A673 (cell line): ENCODE measurements at regions not wholly inside any gene's neighbourhood (a gene's known extent, or its start where the extent isn't known, plus 50 kb on each side); places are given as distances from the start of the nearest gene placed in this dataset.

Source experiments
- CTCF ChIP-seq: fragments of 300-800, 200-600 bp; sonication (generic); conservative IDR thresholded peaks from 2 replicates; pipeline ENCODE4 v1.5.1; 2017; ENCODE audit warnings: low read depth, mild to moderate bottlenecking, antibody characterized with exemption, low read length, moderate library complexity, mixed read lengths
- EZH2 ChIP-seq: fragments of 200-600 bp; sonication (generic); IDR thresholded peaks from 2 replicates; pipeline ENCODE4 v1.6.1; 2017; ENCODE audit warnings: borderline replicate concordance, low read depth, mild to moderate bottlenecking, mixed read lengths, antibody characterized with exemption, low read length; ENCODE audit not compliant: poor library complexity, severe bottlenecking

DNA sequence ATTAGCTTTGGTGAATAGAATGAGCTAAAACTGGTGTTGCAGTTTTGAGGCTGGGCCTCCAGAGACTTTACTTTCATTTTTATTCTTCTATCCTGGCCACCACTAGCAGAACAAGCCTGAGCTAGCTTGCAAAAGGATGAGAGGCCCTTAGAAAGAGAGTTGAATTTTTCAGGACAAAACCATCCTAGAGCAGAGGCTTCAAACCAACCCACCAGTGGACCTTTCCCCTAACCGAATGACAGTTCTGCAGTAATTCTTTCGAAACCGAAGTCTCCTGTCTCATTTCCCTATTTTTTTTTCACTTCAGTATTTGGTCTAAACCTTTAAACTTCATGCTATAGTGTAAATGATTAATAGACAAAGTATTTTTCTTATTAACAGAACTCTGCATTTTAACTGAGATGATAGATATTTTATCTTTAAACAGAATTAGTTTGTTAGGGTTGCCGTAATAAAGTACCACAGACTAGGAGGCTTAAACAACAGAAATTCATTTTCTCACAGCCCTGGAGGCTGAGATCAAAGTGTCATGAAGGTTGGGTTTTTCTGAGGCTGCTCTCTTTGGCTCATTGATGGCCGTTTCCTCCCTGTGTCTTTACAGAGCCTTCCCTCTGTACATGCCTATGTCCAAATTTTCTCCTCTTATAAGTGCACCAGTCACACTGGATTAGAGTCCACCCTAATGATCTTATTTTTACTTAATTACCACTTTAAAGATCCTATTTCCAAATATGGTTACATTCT, 80.6 kb upstream of the PAK5 start:
- TF ChIP-seq CTCF (no peak), EZH2 (no peak)
